NT2/D1 (cell line): ENCODE measurements at regions not wholly inside any gene's neighbourhood (a gene's known extent, or its start where the extent isn't known, plus 50 kb on each side); places are given as distances from the start of the nearest gene placed in this dataset.

Source experiments
- DNase-seq: peaks from one replicate; pipeline ENCODE4 v3.0.0-alpha.2; 2011; ENCODE audit warnings: low read depth, low spot score
- H3K27me3 ChIP-seq: 2 replicates; pipeline ENCODE4 v1.6.0; 2011; ENCODE audit warnings: mild to moderate bottlenecking; ENCODE audit not compliant: insufficient read length, insufficient read depth
- H3K36me3 ChIP-seq: 2 replicates; pipeline ENCODE4 v1.6.1; 2011; ENCODE audit warnings: mild to moderate bottlenecking, low read length, mixed read lengths; ENCODE audit not compliant: insufficient read depth, insufficient read length
- H3K4me1 ChIP-seq: 2 replicates; pipeline ENCODE4 v1.5.1; 2011; ENCODE audit not compliant: insufficient read depth, insufficient read length
- H3K4me3 ChIP-seq: 2 replicates; pipeline ENCODE4 v1.5.1; 2011; ENCODE audit warnings: low read depth; ENCODE audit not compliant: insufficient read length
- H3K9ac ChIP-seq: 2 replicates; pipeline ENCODE4 v1.6.0; 2011; ENCODE audit warnings: low read depth; ENCODE audit not compliant: insufficient read length
- H3K9me3 ChIP-seq: 2 replicates; pipeline ENCODE4 v1.5.1; 2011; ENCODE audit warnings: mild to moderate bottlenecking, low read length; ENCODE audit not compliant: insufficient read depth
- SUZ12 ChIP-seq: IDR thresholded peaks from 2 replicates; pipeline ENCODE4 v1.6.1; 2011; ENCODE audit not compliant: insufficient read length, insufficient read depth; ENCODE audit errors: extremely low read depth
- YY1 ChIP-seq: IDR thresholded peaks from 2 replicates; pipeline ENCODE4 v1.6.1; 2011; ENCODE audit not compliant: insufficient read length, insufficient read depth
- ZNF274 ChIP-seq: IDR thresholded peaks from 2 replicates; pipeline ENCODE4 v1.6.1; 2011; ENCODE audit warnings: mild to moderate bottlenecking, low read depth, low read length

DNA sequence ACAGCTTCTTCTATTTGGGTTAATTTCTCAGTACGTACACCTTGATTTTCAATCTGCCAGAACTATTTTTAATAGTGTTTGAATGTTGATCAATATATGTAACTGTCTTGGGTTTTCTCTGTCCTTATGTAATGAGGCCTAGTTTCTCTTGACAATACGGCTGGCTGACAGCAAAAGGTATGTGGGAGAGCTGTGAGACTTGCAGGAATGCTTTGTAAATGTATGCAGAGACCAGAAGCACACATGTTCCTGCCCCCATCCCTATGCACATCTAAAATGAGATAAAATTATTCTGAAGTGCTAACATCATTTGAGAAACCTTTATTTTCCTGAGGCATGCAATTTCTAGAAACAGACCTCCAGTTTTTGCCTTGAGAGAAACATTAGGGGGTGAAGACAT, 593.8 kb upstream of the GBE1 start:
- Histone ChIP-seq H3K9me3 (no peaks in the 10 kb centered on the region), H3K9ac (no peak overlapping the region)
- DNase-seq: no peak

DNA sequence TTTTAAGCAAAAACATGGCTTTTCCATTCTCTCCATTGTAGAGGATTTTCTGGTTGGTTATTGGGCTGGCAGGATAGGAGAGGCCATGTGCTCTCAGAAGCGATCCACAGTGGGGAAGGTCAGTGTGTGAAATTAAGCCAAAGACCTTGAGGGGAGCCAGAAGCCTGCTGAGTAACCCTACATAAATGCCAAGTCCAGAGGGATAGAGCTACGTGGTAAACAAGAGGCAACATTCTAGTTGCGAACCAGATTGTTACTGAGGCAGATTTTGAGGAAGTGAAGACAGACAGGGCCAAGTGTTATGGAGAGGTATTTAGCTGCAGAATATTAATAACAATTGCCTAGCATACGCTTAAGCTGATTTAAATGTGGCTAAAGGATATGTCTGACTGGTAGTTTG, 592.8 kb upstream of the GBE1 start:
- Histone ChIP-seq H3K4me1 (no peaks in the 10 kb centered on the region), H3K9me3 (no peaks in the 10 kb centered on the region), H3K36me3 (no peaks in the 10 kb centered on the region), H3K9ac (no peak overlapping the region), H3K4me3 (no peak overlapping the region), H3K27me3 (no peaks in the 10 kb centered on the region)
- TF ChIP-seq YY1 (no peak), SUZ12 (no peak), ZNF274 (no peak)
- DNase-seq: no peak

More for the DNA sequence above, 593.8 kb upstream of the GBE1 start:
- H3K27me3 ChIP-seq: no peaks in the 10 kb centered on the region
- no peak overlapping the region for H3K4me3 ChIP-seq
- H3K4me1 ChIP-seq: no peaks in the 10 kb centered on the region
- TF ChIP-seq YY1 (no peak), ZNF274 (no peak), SUZ12 (no peak)
- no peaks in the 10 kb centered on the region for H3K36me3 ChIP-seq

DNA sequence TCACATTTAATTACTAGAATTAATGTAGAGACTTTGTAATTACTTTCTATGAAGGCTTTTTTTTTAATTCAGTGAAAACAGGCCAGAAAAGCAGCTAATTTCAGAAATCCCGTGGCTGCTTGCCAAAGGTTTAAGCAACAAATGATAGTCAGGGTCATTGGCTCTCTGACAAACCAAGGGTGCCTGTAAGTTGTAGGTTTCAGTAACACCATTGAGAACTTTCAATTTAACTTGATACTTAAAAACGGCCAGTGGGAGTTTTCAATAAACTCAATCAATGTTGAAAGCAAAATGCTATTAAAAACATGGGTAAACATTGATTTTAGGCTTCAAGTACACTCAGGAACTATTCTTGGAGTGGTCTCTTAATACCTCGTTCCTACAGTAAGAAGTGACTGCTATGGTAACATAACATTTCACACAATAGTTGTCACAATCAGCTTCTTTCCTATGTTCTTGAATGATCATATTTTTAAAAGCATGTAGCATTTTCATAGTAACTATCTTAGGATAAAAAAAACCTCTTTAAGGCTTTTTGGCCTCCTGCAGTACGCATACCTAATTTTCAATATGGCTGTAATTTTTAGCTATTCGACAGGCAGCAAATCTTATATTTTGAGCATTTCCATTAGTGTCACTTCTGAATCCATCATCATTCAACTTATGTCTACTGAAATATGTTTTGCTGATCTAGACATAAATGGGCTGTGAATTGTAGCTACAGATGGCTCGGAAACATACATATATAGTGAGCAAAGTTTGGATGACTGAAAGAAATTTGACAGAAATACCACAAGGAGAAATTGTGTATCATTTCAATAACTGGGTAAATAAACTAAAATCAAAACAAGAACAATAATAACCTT, 592.1 kb upstream of the GBE1 start:
- Histone ChIP-seq H3K9me3 (no peaks in the 10 kb centered on the region), H3K36me3 (no peaks in the 10 kb centered on the region), H3K4me3 (no peak overlapping the region), H3K27me3 (no peaks in the 10 kb centered on the region), H3K4me1 (no peaks in the 10 kb centered on the region), H3K9ac (no peak overlapping the region)
- TF ChIP-seq SUZ12 (no peak), ZNF274 (no peak), YY1 (no peak)
- no peak for DNase-seq

DNA sequence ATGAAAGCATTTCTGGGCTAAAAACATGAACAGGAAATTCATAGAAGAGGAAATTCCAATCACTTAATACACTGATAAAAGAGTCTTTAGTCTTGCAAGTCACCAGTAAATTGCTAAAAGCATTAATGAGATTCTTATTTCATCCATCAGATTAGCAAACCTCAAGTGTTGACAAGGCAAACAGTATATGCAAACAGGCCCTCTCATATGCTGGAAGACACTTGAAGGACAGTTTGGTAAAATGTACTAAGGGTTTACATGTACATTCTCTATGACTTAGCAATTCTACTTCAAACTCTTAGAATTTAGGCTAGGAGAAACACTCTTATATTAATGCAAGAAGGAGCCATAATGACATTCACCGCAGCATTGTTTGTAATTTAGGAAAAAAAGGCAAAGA, 586.1 kb upstream of the GBE1 start:
- no peak for TF ChIP-seq SUZ12
- no peak for TF ChIP-seq YY1
- TF ChIP-seq ZNF274: no peak
- no peak for DNase-seq
- Histone ChIP-seq H3K9ac (no peak overlapping the region), H3K36me3 (no peaks in the 10 kb centered on the region), H3K27me3 (no peaks in the 10 kb centered on the region), H3K4me1 (no peaks in the 10 kb centered on the region), H3K9me3 (no peaks in the 10 kb centered on the region), H3K4me3 (no peak overlapping the region)

DNA sequence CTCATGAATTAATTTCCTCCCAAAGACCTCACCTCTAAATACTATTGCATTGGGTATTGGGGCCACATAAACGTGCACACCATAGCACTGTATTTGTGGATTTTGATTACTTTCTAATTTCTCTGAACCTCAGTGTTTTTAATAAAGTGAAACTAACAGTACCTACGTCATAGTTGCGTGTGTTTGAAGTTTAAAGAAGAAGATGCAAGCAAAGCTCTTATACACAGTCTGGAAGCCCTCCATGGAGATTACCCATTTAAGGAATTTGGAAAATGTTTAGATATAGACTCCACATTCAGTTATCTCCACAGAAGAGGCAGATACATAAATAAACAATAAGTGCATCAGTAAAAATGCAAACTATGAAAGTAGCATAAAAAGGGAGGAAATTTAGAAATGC, 581.1 kb upstream of the GBE1 start:
- Histone ChIP-seq H3K9ac (no peak overlapping the region), H3K9me3 (no peaks in the 10 kb centered on the region), H3K36me3 (no peaks in the 10 kb centered on the region), H3K4me3 (no peak overlapping the region), H3K27me3 (no peaks in the 10 kb centered on the region), H3K4me1 (no peaks in the 10 kb centered on the region)
- DNase-seq: no peak
- TF ChIP-seq ZNF274: no peak
- TF ChIP-seq YY1: no peak
- TF ChIP-seq SUZ12: no peak

DNA sequence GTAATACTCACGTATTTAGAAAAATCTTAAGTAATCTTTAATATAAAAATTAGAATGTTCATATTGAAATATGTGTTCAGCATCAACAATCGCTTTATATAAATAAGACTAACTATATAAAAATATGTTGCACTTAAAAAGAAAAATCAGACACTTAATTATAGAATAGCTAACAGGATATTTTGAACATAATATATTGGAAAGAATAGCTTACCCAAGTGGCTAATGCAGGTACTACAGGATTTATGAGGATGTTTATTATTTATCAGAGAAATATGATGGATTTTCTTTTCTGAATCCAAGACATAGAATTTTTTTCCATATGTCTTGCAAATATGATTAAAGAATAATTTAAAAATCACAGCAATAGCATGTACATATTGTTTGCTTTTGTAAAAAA, 567.9 kb upstream of the GBE1 start:
- H3K36me3 ChIP-seq: no peaks in the 10 kb centered on the region
- no peak overlapping the region for H3K4me3 ChIP-seq
- H3K9me3 ChIP-seq: no peaks in the 10 kb centered on the region
- DNase-seq: no peak
- H3K9ac ChIP-seq: no peak overlapping the region
- H3K4me1 ChIP-seq: no peaks in the 10 kb centered on the region
- H3K27me3 ChIP-seq: no peaks in the 10 kb centered on the region
- TF ChIP-seq ZNF274 (no peak), YY1 (no peak), SUZ12 (no peak)

DNA sequence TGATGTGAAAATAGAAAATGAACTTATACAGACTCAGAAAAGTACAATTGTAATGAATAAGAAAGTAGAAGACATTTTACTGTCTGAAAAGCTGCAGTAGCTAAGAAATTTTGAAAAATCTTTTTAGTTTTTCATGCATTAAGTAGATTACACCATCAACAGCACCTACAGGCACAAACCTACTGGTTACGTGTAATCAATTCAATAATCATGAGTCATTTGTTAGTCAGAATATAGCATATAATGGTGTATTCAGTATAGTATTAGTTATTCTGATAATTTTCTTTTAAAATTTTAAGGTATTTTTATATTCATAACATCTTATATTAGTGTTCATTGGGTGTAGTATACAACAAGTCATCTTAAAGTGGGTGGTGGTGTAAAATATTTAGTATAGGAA, 550.5 kb upstream of the GBE1 start:
- Histone ChIP-seq H3K4me3 (no peak overlapping the region), H3K9me3 (no peaks in the 10 kb centered on the region), H3K27me3 (no peaks in the 10 kb centered on the region), H3K9ac (no peak overlapping the region), H3K36me3 (no peaks in the 10 kb centered on the region), H3K4me1 (no peaks in the 10 kb centered on the region)
- no peak for DNase-seq
- TF ChIP-seq SUZ12: no peak
- no peak for TF ChIP-seq ZNF274
- TF ChIP-seq YY1: no peak
